Naive thymus-derived CD4-positive, alpha-beta T cell (primary cell): ENCODE measurements at regions not wholly inside any gene's neighbourhood (a gene's known extent, or its start where the extent isn't known, plus 50 kb on each side); places are given as distances from the start of the nearest gene placed in this dataset.

Source experiments
- ATAC-seq: fragments of 150-1000 bp; cut with Tn5 transposase; 2 replicates; pipeline ENCODE4 v1.10.0; 2021; ENCODE audit warnings: mild to moderate bottlenecking, moderate library complexity
- CTCF ChIA-PET: fragments of 350-600 bp; sonication (Branson Sonifier 250); formaldehyde crosslinking; loops from one replicate; lab custom pipeline; 2021; ENCODE audit warnings: antibody characterized with exemption; lab: Charles Lee
- POLR2A ChIA-PET: fragments of 350-600 bp; sonication (Branson Sonifier 250); formaldehyde crosslinking; loops from one replicate; lab custom pipeline; 2021; ENCODE audit warnings: antibody characterized with exemption, inconsistent platforms; lab: Charles Lee
- DNase-seq, 9 donors: peaks; one replicate each; pipeline versions ENCODE4 v3.0.0 to v3.0.0-alpha.2; 2020 to 2022; ENCODE audit warnings: mixed read lengths in 1 of 9
- H3K27ac ChIP-seq: one replicate; pipeline ENCODE4 v1.7.0; 2013; ENCODE audit warnings: mild to moderate bottlenecking, low read depth, low read length, moderate library complexity
- H3K27me3 ChIP-seq, 2 donors: one replicate each; pipeline ENCODE4 v1.7.0; 2013; ENCODE audit warnings: low read length in 2 of 2, mild to moderate bottlenecking in 2 of 2, moderate library complexity in 2 of 2; ENCODE audit not compliant: control insufficient read depth in 2 of 2, insufficient read depth in 2 of 2
- H3K36me3 ChIP-seq, 3 experiments: 1 replicate in 2 of 3; 2 replicates in 1 of 3; pipeline ENCODE4 v1.7.0; 2013; ENCODE audit warnings: low read length in 3 of 3, mild to moderate bottlenecking in 3 of 3, moderate library complexity in 1 of 3; ENCODE audit not compliant: insufficient read depth in 3 of 3, control insufficient read depth in 2 of 3
- H3K4me1 ChIP-seq, 2 donors: one replicate each; pipeline ENCODE4 v1.7.0; 2013; ENCODE audit warnings: low read length in 2 of 2, mild to moderate bottlenecking in 2 of 2, moderate library complexity in 1 of 2; ENCODE audit not compliant: control insufficient read depth in 2 of 2, insufficient read depth in 2 of 2
- H3K4me3 ChIP-seq: 2 replicates; pipeline ENCODE4 v1.7.0; 2013; ENCODE audit warnings: mild to moderate bottlenecking, low read length
- H3K9me3 ChIP-seq, 3 experiments: 1 replicate in 2 of 3; 2 replicates in 1 of 3; pipeline ENCODE4 v1.7.0; 2013; ENCODE audit warnings: low read length in 3 of 3; ENCODE audit not compliant: control insufficient read depth in 2 of 3
- H3K27ac Mint-ChIP-seq, 9 donors: one replicate each; pipeline ENCODE4 v1.8.0; 2020 to 2022; ENCODE audit warnings: mixed read lengths in 9 of 9, mild to moderate bottlenecking in 8 of 9, moderate library complexity in 5 of 9, inconsistent platforms in 2 of 9
- H3K27me3 Mint-ChIP-seq, 5 donors: one replicate each; pipeline ENCODE4 v1.8.0; 2021 to 2022; ENCODE audit warnings: mixed read lengths in 5 of 5, mild to moderate bottlenecking in 1 of 5
- H3K36me3 Mint-ChIP-seq, 5 donors: one replicate each; pipeline ENCODE4 v1.8.0; 2020 to 2022; ENCODE audit warnings: mixed read lengths in 5 of 5, mild to moderate bottlenecking in 3 of 5, inconsistent platforms in 1 of 5
- H3K4me1 Mint-ChIP-seq, 7 donors: one replicate each; pipeline ENCODE4 v1.8.0; 2020 to 2022; ENCODE audit warnings: mixed read lengths in 7 of 7, mild to moderate bottlenecking in 3 of 7, inconsistent platforms in 1 of 7
- H3K4me3 Mint-ChIP-seq, 10 donors: one replicate each; pipeline ENCODE4 v1.8.0; 2020 to 2022; ENCODE audit warnings: mild to moderate bottlenecking in 10 of 10, mixed read lengths in 10 of 10, moderate library complexity in 6 of 10, inconsistent platforms in 2 of 10
- H3K9me3 Mint-ChIP-seq, 11 donors: one replicate each; pipeline ENCODE4 v1.8.0; 2020 to 2022; ENCODE audit warnings: mixed read lengths in 11 of 11, mild to moderate bottlenecking in 4 of 11, inconsistent platforms in 1 of 11, moderate library complexity in 1 of 11
- intact Hi-C, 2 donors: fragments of 100-400 bp; cut with micrococcal nuclease; formaldehyde crosslinking; loops; one replicate each; pipeline ENCODE4 v1.15.1; 2023

GRCh38 chr12:125852679-125853078 is 787.4 kb downstream of the AACS start:
- Histone ChIP-seq H3K4me3 (no peak overlapping the region), H3K36me3 (no peaks in the 10 kb centered on the region), H3K27me3 (no peaks in the 10 kb centered on the region), H3K27ac (no peak overlapping the region), H3K9me3 (no peaks in the 10 kb centered on the region), H3K4me1 (no peaks in the 10 kb centered on the region)
- no peak overlapping the region for H3K27ac Mint-ChIP-seq
- CTCF ChIA-PET: no interaction called here
- no peaks in the 10 kb centered on the region for H3K27me3 Mint-ChIP-seq
- no peaks in the 10 kb centered on the region for H3K36me3 Mint-ChIP-seq
- H3K4me1 Mint-ChIP-seq: no peaks in the 10 kb centered on the region
- peaks cover 0 to 6% (median 0%) of the 10 kb centered on the region in 11 donors for H3K9me3 Mint-ChIP-seq
- intact Hi-C loops: no loop called here
- no peak for DNase-seq
- no peak for ATAC-seq
- POLR2A ChIA-PET: no interaction called here
- H3K4me3 Mint-ChIP-seq: no peak overlapping the region

GRCh38 chr12:125853670-125854069 is 788.4 kb downstream of the AACS start:
- H3K4me3 ChIP-seq: no peak overlapping the region
- CTCF ChIA-PET: no interaction called here
- H3K4me1 Mint-ChIP-seq: no peaks in the 10 kb centered on the region
- POLR2A ChIA-PET: no interaction called here
- H3K36me3 ChIP-seq: no peaks in the 10 kb centered on the region
- no peak overlapping the region for H3K27ac Mint-ChIP-seq
- intact Hi-C loops: no loop called here
- no peaks in the 10 kb centered on the region for H3K27me3 Mint-ChIP-seq
- H3K36me3 Mint-ChIP-seq: no peaks in the 10 kb centered on the region
- H3K4me1 ChIP-seq: no peaks in the 10 kb centered on the region
- no peaks in the 10 kb centered on the region for H3K9me3 ChIP-seq
- H3K9me3 Mint-ChIP-seq: peaks cover 0 to 6% (median 0%) of the 10 kb centered on the region in 11 donors
- DNase-seq: no peak
- H3K27me3 ChIP-seq: no peaks in the 10 kb centered on the region
- ATAC-seq: no peak
- H3K4me3 Mint-ChIP-seq: no peak overlapping the region
- H3K27ac ChIP-seq: no peak overlapping the region

DNA sequence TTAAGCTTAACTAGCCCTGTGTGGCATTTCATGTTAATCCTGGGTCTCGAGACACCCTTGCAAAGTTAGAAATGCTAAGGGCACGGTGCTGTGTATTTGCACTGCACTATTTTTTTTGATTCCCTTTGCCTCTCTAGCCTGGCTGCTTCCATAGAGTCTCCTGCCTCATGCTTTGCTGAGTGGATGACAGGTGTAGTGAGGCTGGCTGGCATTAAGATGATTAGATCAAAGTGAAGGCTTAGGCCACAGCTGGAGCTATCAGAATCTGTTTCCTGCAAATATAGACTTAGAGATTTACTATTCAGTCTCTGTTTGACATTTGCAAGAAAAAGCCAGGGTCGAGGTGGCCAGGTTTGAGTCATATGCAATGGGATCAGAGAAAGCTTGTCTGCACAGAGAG is 791.1 kb downstream of the AACS start:
- no peak overlapping the region for H3K27ac Mint-ChIP-seq
- H3K27me3 ChIP-seq: no peaks in the 10 kb centered on the region
- H3K4me1 ChIP-seq: no peaks in the 10 kb centered on the region
- ATAC-seq (no peak), DNase-seq (no peak)
- ChIA-PET CTCF (no interaction called here), POLR2A (no interaction called here)
- H3K4me3 ChIP-seq: no peak overlapping the region
- H3K27me3 Mint-ChIP-seq: peaks cover 0 to 11% (median 6%) of the 10 kb centered on the region in 5 donors
- H3K9me3 ChIP-seq: no peaks in the 10 kb centered on the region
- no peaks in the 10 kb centered on the region for H3K36me3 ChIP-seq
- H3K27ac ChIP-seq: no peak overlapping the region
- intact Hi-C loops: no loop called here
- peaks cover 0 to 6% (median 0%) of the 10 kb centered on the region in 5 donors for H3K36me3 Mint-ChIP-seq
- H3K4me3 Mint-ChIP-seq: no peak overlapping the region
- peaks cover 0 to 11% (median 5%) of the 10 kb centered on the region in 11 donors for H3K9me3 Mint-ChIP-seq
- no peaks in the 10 kb centered on the region for H3K4me1 Mint-ChIP-seq

- Mint-ChIP-seq H3K36me3 (peaks cover 0 to 6% (median 0%) of the 10 kb centered on the region in 5 donors), H3K9me3 (peaks cover 0 to 11% (median 5%) of the 10 kb centered on the region in 11 donors), H3K27me3 (peaks cover 0 to 11% (median 7%) of the 10 kb centered on the region in 5 donors), H3K27ac (no peak overlapping the region), H3K4me3 (no peak overlapping the region), H3K4me1 (no peaks in the 10 kb centered on the region)
- ATAC-seq: no peak
- no peaks in the 10 kb centered on the region for H3K4me1 ChIP-seq
- DNase-seq: no peak
- intact Hi-C loops: no loop called here
- ChIA-PET POLR2A (no interaction called here), CTCF (no interaction called here)
- no peak overlapping the region for H3K27ac ChIP-seq
- no peaks in the 10 kb centered on the region for H3K27me3 ChIP-seq
- H3K36me3 ChIP-seq: no peaks in the 10 kb centered on the region
- no peak overlapping the region for H3K4me3 ChIP-seq
- no peaks in the 10 kb centered on the region for H3K9me3 ChIP-seq
Observed at GRCh38 chr12:125856896-125857295, 791.7 kb downstream of the AACS start.

GRCh38 chr12:125860672-125861288 is 795.5 kb downstream of the AACS start:
- no peaks in the 10 kb centered on the region for H3K4me1 Mint-ChIP-seq
- H3K4me3 Mint-ChIP-seq: peak overlapping the region in 2 of 10 donors; percentile 18 to 53
- peaks cover 0 to 3% (median 0%) of the 10 kb centered on the region in 3 experiments for H3K9me3 ChIP-seq
- POLR2A ChIA-PET: no interaction called here
- H3K4me1 ChIP-seq: no peaks in the 10 kb centered on the region
- peaks cover 0 to 16% (median 9%) of the 10 kb centered on the region in 5 donors for H3K27me3 Mint-ChIP-seq
- peaks cover 0 to 6% (median 0%) of the 10 kb centered on the region in 5 donors for H3K36me3 Mint-ChIP-seq
- DNase-seq: no peak
- no peak for ATAC-seq
- H3K27ac Mint-ChIP-seq: no peak overlapping the region
- intact Hi-C loops: no loop called here
- H3K27me3 ChIP-seq: no peaks in the 10 kb centered on the region
- CTCF ChIA-PET: no interaction called here
- peaks cover 0 to 36% (median 11%) of the 10 kb centered on the region in 11 donors for H3K9me3 Mint-ChIP-seq
- no peaks in the 10 kb centered on the region for H3K36me3 ChIP-seq
- H3K27ac ChIP-seq: no peak overlapping the region
- H3K4me3 ChIP-seq: no peak overlapping the region

GRCh38 chr12:125861299-125862281 is 796.4 kb downstream of the AACS start:
- POLR2A ChIA-PET: no interaction called here

More at GRCh38 chr12:125861299-125862281, 796.4 kb downstream of the AACS start:
- Histone ChIP-seq H3K9me3 (peaks cover 0 to 3% (median 0%) of the 10 kb centered on the region in 3 experiments), H3K36me3 (no peaks in the 10 kb centered on the region), H3K27me3 (no peaks in the 10 kb centered on the region), H3K27ac (no peak overlapping the region), H3K4me3 (no peak overlapping the region), H3K4me1 (no peaks in the 10 kb centered on the region)
- Mint-ChIP-seq H3K27ac (no peak overlapping the region), H3K4me1 (no peaks in the 10 kb centered on the region), H3K9me3 (peaks cover 0 to 42% (median 11%) of the 10 kb centered on the region in 11 donors), H3K4me3 (no peak overlapping the region), H3K27me3 (peaks cover 0 to 16% (median 9%) of the 10 kb centered on the region in 5 donors), H3K36me3 (peaks cover 0 to 6% (median 0%) of the 10 kb centered on the region in 5 donors)
- ATAC-seq (no peak), DNase-seq (no peak)
- CTCF ChIA-PET: no interaction called here
- intact Hi-C loops: no loop called here
